Subcutaneous abdominal adipose tissue (tissue), 5 donors: ENCODE measurements at regions not wholly inside any gene's neighbourhood (a gene's known extent, or its start where the extent isn't known, plus 50 kb on each side); places are given as distances from the start of the nearest gene placed in this dataset.

Experiments
- H3K27ac ChIP-seq: one replicate; pipeline ENCODE4 v1.7.0; 2013; ENCODE audit warnings: low read depth, mild to moderate bottlenecking, inconsistent platforms, low read length, moderate library complexity
- H3K27me3 ChIP-seq, 5 donors: one replicate each; pipeline ENCODE4 v1.7.0; 2013; ENCODE audit warnings: low read length in 5 of 5, inconsistent platforms in 1 of 5; ENCODE audit not compliant: control insufficient read depth in 5 of 5, insufficient read depth in 4 of 5
- H3K36me3 ChIP-seq, 5 donors: one replicate each; pipeline ENCODE4 v1.7.0; 2013; ENCODE audit warnings: low read length in 5 of 5; ENCODE audit not compliant: control insufficient read depth in 5 of 5, insufficient read depth in 5 of 5
- H3K4me1 ChIP-seq, 5 donors: one replicate each; pipeline ENCODE4 v1.7.0; 2013; ENCODE audit warnings: low read length in 5 of 5, mild to moderate bottlenecking in 3 of 5, moderate library complexity in 1 of 5; ENCODE audit not compliant: control insufficient read depth in 5 of 5, insufficient read depth in 5 of 5
- H3K4me3 ChIP-seq, 5 donors: one replicate each; pipeline ENCODE4 v1.7.0; 2013; ENCODE audit warnings: low read length in 5 of 5, low read depth in 1 of 5
- H3K9ac ChIP-seq, 5 donors: one replicate each; pipeline ENCODE4 v1.7.0; 2013; ENCODE audit warnings: low read length in 5 of 5, mild to moderate bottlenecking in 4 of 5, moderate library complexity in 3 of 5
- H3K9me3 ChIP-seq, 5 donors: one replicate each; pipeline ENCODE4 v1.7.0; 2013; ENCODE audit warnings: low read length in 5 of 5; ENCODE audit not compliant: control insufficient read depth in 5 of 5
- donor health status: healthy.
- donor health status: healthy.
- donor health status: healthy.
- donor health status: healthy.
- donor health status: healthy.

GRCh38 chr10:44060221-44060620, 324.7 kb downstream of the CXCL12 start:
- Histone ChIP-seq H3K27me3 (peaks cover 0 to 8% (median 0%) of the 10 kb centered on the region in 5 donors), H3K36me3 (no peaks in the 10 kb centered on the region), H3K9ac (no peak overlapping the region), H3K4me3 (no peak overlapping the region), H3K27ac (no peak overlapping the region), H3K4me1 (peaks cover 0 to 6% (median 0%) of the 10 kb centered on the region in 5 donors), H3K9me3 (no peaks in the 10 kb centered on the region)

- no peaks in the 10 kb centered on the region for H3K36me3 ChIP-seq
- H3K9ac ChIP-seq, result no peak overlapping the region
- no peak overlapping the region for H3K4me3 ChIP-seq
- H3K27ac ChIP-seq, result no peak overlapping the region
- H3K27me3 ChIP-seq, result peaks cover 0 to 8% (median 0%) of the 10 kb centered on the region in 5 donors
- peaks cover 0 to 6% (median 0%) of the 10 kb centered on the region in 5 donors for H3K4me1 ChIP-seq
- H3K9me3 ChIP-seq, result no peaks in the 10 kb centered on the region
Measured at GRCh38 chr10:44058259-44058658, 326.6 kb downstream of the CXCL12 start.

- Histone ChIP-seq H3K27ac (no peak overlapping the region), H3K9ac (no peak overlapping the region), H3K36me3 (no peaks in the 10 kb centered on the region), H3K9me3 (no peaks in the 10 kb centered on the region), H3K27me3 (peaks cover 0 to 8% (median 0%) of the 10 kb centered on the region in 5 donors), H3K4me1 (peaks cover 0 to 6% (median 0%) of the 10 kb centered on the region in 5 donors), H3K4me3 (no peak overlapping the region)
Measured at GRCh38 chr10:44056967-44057805, 327.7 kb downstream of the CXCL12 start.

GRCh38 chr10:44056206-44056605, 328.7 kb downstream of the CXCL12 start:
- H3K4me1 ChIP-seq, result peaks cover 0 to 6% (median 0%) of the 10 kb centered on the region in 5 donors
- no peak overlapping the region for H3K9ac ChIP-seq
- H3K27ac ChIP-seq, result no peak overlapping the region
- no peaks in the 10 kb centered on the region for H3K36me3 ChIP-seq
- peaks cover 0 to 8% (median 0%) of the 10 kb centered on the region in 5 donors for H3K27me3 ChIP-seq
- no peak overlapping the region for H3K4me3 ChIP-seq
- H3K9me3 ChIP-seq, result no peaks in the 10 kb centered on the region

GRCh38 chr10:44054046-44054445, 330.9 kb downstream of the CXCL12 start:
- Histone ChIP-seq H3K36me3 (no peaks in the 10 kb centered on the region), H3K9me3 (no peaks in the 10 kb centered on the region)

GRCh38 chr10:44053391-44053790, 331.5 kb downstream of the CXCL12 start:
- Histone ChIP-seq H3K27ac (no peak overlapping the region), H3K9me3 (no peaks in the 10 kb centered on the region), H3K9ac (no peak overlapping the region), H3K4me3 (no peak overlapping the region), H3K36me3 (no peaks in the 10 kb centered on the region), H3K27me3 (peaks cover 0 to 8% (median 0%) of the 10 kb centered on the region in 5 donors), H3K4me1 (peaks cover 0 to 6% (median 0%) of the 10 kb centered on the region in 5 donors)

More at GRCh38 chr10:44054046-44054445, 330.9 kb downstream of the CXCL12 start:
- Histone ChIP-seq H3K9ac (no peak overlapping the region), H3K27me3 (peaks cover 0 to 8% (median 0%) of the 10 kb centered on the region in 5 donors), H3K27ac (no peak overlapping the region), H3K4me1 (peaks cover 0 to 6% (median 0%) of the 10 kb centered on the region in 5 donors), H3K4me3 (no peak overlapping the region)

- Histone ChIP-seq H3K36me3 (no peaks in the 10 kb centered on the region), H3K9me3 (no peaks in the 10 kb centered on the region), H3K9ac (no peak overlapping the region), H3K27me3 (peaks cover 0 to under 1% (median 0%) of the 10 kb centered on the region in 5 donors), H3K4me3 (no peak overlapping the region), H3K4me1 (peaks cover 0 to 12% (median 8%) of the 10 kb centered on the region in 5 donors), H3K27ac (no peak overlapping the region)
Measured at GRCh38 chr10:44051584-44052385, 333.1 kb downstream of the CXCL12 start.

GRCh38 chr10:44051091-44051490, 333.8 kb downstream of the CXCL12 start:
- Histone ChIP-seq H3K27ac (no peak overlapping the region), H3K9ac (no peak overlapping the region), H3K4me1 (peaks cover 0 to 19% (median 4%) of the 10 kb centered on the region in 5 donors)

GRCh38 chr10:44049301-44050015, 335.4 kb downstream of the CXCL12 start:
- Histone ChIP-seq H3K36me3 (no peaks in the 10 kb centered on the region), H3K27me3 (no peaks in the 10 kb centered on the region), H3K9ac (no peak overlapping the region), H3K4me1 (peaks cover 3 to 32% (median 8%) of the 10 kb centered on the region in 5 donors), H3K27ac (no peak overlapping the region), H3K4me3 (no peak overlapping the region), H3K9me3 (no peaks in the 10 kb centered on the region)

More at GRCh38 chr10:44051091-44051490, 333.8 kb downstream of the CXCL12 start:
- Histone ChIP-seq H3K27me3 (no peaks in the 10 kb centered on the region), H3K9me3 (no peaks in the 10 kb centered on the region), H3K4me3 (no peak overlapping the region), H3K36me3 (no peaks in the 10 kb centered on the region)
